ENCODE measurements at regions not wholly inside any gene's neighbourhood (a gene's known extent, or its start where the extent isn't known, plus 50 kb on each side); places are given as distances from the start of the nearest gene placed in this dataset.

DNA sequence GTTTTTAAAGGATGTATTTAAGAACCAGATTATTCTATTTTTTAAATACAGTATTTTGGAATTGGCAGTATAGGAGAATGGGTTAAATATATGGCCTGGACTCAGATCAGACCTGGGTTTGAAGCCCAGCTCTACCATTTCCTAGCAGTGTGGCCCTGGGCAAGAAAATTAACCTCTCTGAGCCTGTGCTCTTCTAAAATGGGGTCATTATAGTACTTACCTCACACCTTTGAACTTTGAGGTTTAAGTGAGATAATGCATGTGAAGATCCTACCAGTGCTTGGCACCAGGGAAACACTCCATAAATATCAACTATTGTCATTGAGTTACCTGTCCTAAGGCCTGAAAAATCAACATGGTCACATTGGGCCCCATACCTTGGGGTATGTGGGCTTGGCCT, 93.4 kb upstream of the WSB1 start:
- TF ChIP-seq, protein P1, sequence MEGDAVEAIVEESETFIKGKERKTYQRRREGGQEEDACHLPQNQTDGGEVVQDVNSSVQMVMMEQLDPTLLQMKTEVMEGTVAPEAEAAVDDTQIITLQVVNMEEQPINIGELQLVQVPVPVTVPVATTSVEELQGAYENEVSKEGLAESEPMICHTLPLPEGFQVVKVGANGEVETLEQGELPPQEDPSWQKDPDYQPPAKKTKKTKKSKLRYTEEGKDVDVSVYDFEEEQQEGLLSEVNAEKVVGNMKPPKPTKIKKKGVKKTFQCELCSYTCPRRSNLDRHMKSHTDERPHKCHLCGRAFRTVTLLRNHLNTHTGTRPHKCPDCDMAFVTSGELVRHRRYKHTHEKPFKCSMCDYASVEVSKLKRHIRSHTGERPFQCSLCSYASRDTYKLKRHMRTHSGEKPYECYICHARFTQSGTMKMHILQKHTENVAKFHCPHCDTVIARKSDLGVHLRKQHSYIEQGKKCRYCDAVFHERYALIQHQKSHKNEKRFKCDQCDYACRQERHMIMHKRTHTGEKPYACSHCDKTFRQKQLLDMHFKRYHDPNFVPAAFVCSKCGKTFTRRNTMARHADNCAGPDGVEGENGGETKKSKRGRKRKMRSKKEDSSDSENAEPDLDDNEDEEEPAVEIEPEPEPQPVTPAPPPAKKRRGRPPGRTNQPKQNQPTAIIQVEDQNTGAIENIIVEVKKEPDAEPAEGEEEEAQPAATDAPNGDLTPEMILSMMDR (IDR thresholded peaks at IDR 0.05): no peak
- TF ChIP-seq POLR2A (IDR thresholded peaks at IDR 0.05): no peak
